ENCODE measurements at regions not wholly inside any gene's neighbourhood (a gene's known extent, or its start where the extent isn't known, plus 50 kb on each side); places are given as distances from the start of the nearest gene placed in this dataset.
"Not testable (repeated sequence)": the region's sequence is repeated elsewhere in the genome, so short reads cannot be mapped to it uniquely, and the experiment has no call there.

- Histone ChIP-seq H3K9me3 (ENCODE audit: control insufficient read depth, low read length) (no peaks in the 10 kb centered on the region), H3K27me3 (replicated peaks; ENCODE audit: control insufficient read depth, insufficient read depth, low read length, poor library complexity, severe bottlenecking) (peaks cover 3% of the 10 kb centered on the region), H3K4me3 (ENCODE audit: insufficient read depth, low read depth, low read length, poor library complexity, severe bottlenecking) (no peak overlapping the region), H3K27ac (ENCODE audit: insufficient read depth, low read length, poor library complexity, severe bottlenecking) (no peak overlapping the region), H3K4me1 (ENCODE audit: control insufficient read depth, insufficient read depth, low read length, poor library complexity, severe bottlenecking) (no peaks in the 10 kb centered on the region), H3K36me3 (ENCODE audit: control insufficient read depth, insufficient read depth, low read length) (no peaks in the 10 kb centered on the region)
- no peak for DNase-seq
Measured at GRCh38 chr5:62192958-62193357, 113.0 kb upstream of the KIF2A start.

DNA sequence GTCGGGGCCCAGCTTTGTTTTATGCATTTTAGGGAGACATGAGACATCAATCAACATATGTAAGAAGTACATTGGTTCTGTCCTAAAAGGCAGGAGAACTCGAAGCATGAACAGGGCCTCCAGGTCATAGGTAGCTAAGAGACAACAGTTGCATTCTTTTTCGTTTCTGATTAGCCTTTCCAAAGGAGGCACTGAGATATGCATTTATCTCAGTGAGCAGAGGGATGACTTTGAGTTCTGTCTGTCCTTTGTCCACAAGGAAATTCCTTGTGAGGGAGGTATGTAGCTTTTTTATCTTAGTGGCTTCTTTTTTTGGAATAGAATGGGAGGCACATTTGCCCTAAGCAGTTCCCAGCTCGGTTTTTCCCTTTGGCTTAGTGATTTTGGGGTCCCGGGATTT is 109.5 kb upstream of the KIF2A start:
- not testable (repeated sequence) for H3K27ac ChIP-seq (ENCODE audit: insufficient read depth, low read length, poor library complexity, severe bottlenecking); H3K9me3 ChIP-seq (ENCODE audit: control insufficient read depth, low read length); H3K4me1 ChIP-seq (ENCODE audit: control insufficient read depth, insufficient read depth, low read length, poor library complexity, severe bottlenecking); H3K36me3 ChIP-seq (ENCODE audit: control insufficient read depth, insufficient read depth, low read length); DNase-seq; H3K4me3 ChIP-seq (ENCODE audit: insufficient read depth, low read depth, low read length, poor library complexity, severe bottlenecking); H3K27me3 ChIP-seq (replicated peaks; ENCODE audit: control insufficient read depth, insufficient read depth, low read length, poor library complexity, severe bottlenecking)

GRCh38 chr5:62197697-62198096 is 108.3 kb upstream of the KIF2A start:
- Histone ChIP-seq H3K27ac (ENCODE audit: insufficient read depth, low read length, poor library complexity, severe bottlenecking) (no peak overlapping the region), H3K4me1 (ENCODE audit: control insufficient read depth, insufficient read depth, low read length, poor library complexity, severe bottlenecking) (no peaks in the 10 kb centered on the region), H3K4me3 (ENCODE audit: insufficient read depth, low read depth, low read length, poor library complexity, severe bottlenecking) (no peak overlapping the region), H3K27me3 (replicated peaks; ENCODE audit: control insufficient read depth, insufficient read depth, low read length, poor library complexity, severe bottlenecking) (peaks cover 4% of the 10 kb centered on the region), H3K36me3 (ENCODE audit: control insufficient read depth, insufficient read depth, low read length) (no peaks in the 10 kb centered on the region), H3K9me3 (ENCODE audit: control insufficient read depth, low read length) (no peaks in the 10 kb centered on the region)
- DNase-seq, result no peak

GRCh38 chr5:62198421-62198820 is 107.6 kb upstream of the KIF2A start:
- H3K36me3 ChIP-seq (ENCODE audit: control insufficient read depth, insufficient read depth, low read length), result no peaks in the 10 kb centered on the region
- H3K4me3 ChIP-seq (ENCODE audit: insufficient read depth, low read depth, low read length, poor library complexity, severe bottlenecking), result no peak overlapping the region
- H3K27ac ChIP-seq (ENCODE audit: insufficient read depth, low read length, poor library complexity, severe bottlenecking), result no peak overlapping the region
- no peaks in the 10 kb centered on the region for H3K9me3 ChIP-seq (ENCODE audit: control insufficient read depth, low read length)
- no peaks in the 10 kb centered on the region for H3K4me1 ChIP-seq (ENCODE audit: control insufficient read depth, insufficient read depth, low read length, poor library complexity, severe bottlenecking)
- DNase-seq, result no peak
- peaks cover 4% of the 10 kb centered on the region for H3K27me3 ChIP-seq (replicated peaks; ENCODE audit: control insufficient read depth, insufficient read depth, low read length, poor library complexity, severe bottlenecking)

DNA sequence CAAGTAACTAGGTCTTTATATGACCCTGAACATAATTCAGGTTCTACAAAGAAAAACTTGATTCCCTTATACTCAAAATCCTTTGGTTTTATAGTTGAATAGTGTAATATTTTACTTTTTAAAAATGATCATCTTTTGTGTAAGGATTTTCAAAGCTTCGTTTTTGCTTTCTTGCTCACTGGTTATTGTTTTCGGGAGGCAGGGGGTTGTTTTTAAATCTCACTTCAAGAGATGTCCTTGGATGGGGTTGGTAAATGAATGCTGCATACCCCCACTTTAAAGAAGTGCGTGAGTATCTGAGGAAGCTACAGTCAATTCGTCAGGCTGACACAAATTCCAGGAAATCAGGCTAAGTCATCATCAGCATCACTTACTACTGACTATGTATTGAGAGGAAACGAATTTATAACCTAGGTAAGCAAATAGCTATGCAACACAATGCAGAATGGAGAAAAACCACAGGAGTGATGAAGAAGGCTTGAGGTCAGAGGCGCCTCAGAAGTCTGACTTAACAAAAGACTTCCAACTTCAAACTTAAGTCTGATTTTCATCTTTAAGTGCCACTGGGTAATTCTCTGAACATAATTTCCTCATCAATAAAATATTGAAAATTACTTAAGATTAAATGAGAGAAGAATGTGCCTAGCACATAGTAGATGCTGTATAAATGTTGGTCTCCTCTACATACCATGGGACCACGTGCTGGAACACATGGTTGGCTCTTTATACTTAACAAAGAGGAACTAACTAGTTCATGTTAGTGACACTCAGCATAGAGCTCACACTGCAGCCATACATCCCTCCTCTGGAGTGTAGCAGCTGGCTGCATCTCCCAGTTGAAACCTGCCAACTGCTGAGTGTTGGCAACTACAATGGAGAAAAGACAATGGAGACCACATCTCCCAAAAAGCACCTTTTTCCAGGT is 106.0 kb upstream of the KIF2A start:
- H3K27ac ChIP-seq (ENCODE audit: insufficient read depth, low read length, poor library complexity, severe bottlenecking), result no peak overlapping the region
- no peak overlapping the region for H3K4me3 ChIP-seq (ENCODE audit: insufficient read depth, low read depth, low read length, poor library complexity, severe bottlenecking)
- no peaks in the 10 kb centered on the region for H3K36me3 ChIP-seq (ENCODE audit: control insufficient read depth, insufficient read depth, low read length)
- no peak for DNase-seq
- H3K4me1 ChIP-seq (ENCODE audit: control insufficient read depth, insufficient read depth, low read length, poor library complexity, severe bottlenecking), result no peaks in the 10 kb centered on the region
- H3K27me3 ChIP-seq (replicated peaks; ENCODE audit: control insufficient read depth, insufficient read depth, low read length, poor library complexity, severe bottlenecking), result peaks cover 4% of the 10 kb centered on the region
- H3K9me3 ChIP-seq (ENCODE audit: control insufficient read depth, low read length), result no peaks in the 10 kb centered on the region

- Histone ChIP-seq H3K36me3 (ENCODE audit: control insufficient read depth, insufficient read depth, low read length) (no peaks in the 10 kb centered on the region), H3K9me3 (ENCODE audit: control insufficient read depth, low read length) (no peaks in the 10 kb centered on the region), H3K27ac (ENCODE audit: insufficient read depth, low read length, poor library complexity, severe bottlenecking) (no peak overlapping the region), H3K4me3 (ENCODE audit: insufficient read depth, low read depth, low read length, poor library complexity, severe bottlenecking) (no peak overlapping the region), H3K4me1 (ENCODE audit: control insufficient read depth, insufficient read depth, low read length, poor library complexity, severe bottlenecking) (no peaks in the 10 kb centered on the region), H3K27me3 (replicated peaks; ENCODE audit: control insufficient read depth, insufficient read depth, low read length, poor library complexity, severe bottlenecking) (peaks cover 3% of the 10 kb centered on the region)
- DNase-seq, result no peak
Measured at GRCh38 chr5:62206150-62206829, 99.7 kb upstream of the KIF2A start.

DNA sequence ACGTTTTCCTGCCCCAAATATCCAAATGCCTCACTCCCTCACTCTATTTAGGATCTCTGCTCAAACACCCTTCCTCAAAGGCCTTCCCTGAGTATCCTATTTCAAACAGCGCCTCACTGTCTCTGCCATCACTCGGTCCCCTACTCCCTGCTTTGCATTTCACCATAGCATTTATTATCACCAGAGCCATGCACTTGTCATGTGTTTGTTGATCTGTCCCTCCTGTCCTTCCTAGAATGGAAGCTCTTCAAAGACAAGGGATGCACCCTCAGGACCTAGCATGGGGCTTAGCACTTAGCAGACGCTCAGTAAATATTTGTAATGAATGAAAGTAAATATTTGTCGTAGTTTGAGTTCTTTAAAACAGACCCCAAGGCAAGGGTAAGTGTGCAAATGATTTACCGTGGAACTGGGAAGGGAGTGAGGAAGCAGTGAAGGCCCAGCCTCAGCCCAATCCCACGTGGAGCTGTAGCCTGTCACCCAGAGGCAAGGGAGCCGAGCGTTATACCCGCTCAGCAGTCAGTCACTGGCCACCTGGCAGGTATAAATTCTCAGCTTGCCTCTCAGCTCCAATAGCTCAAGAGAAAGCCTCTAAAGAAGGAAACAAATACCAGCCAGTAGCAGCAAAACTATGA is 97.7 kb upstream of the KIF2A start:
- no peaks in the 10 kb centered on the region for H3K36me3 ChIP-seq (ENCODE audit: control insufficient read depth, insufficient read depth, low read length)
- peaks cover 3% of the 10 kb centered on the region for H3K27me3 ChIP-seq (replicated peaks; ENCODE audit: control insufficient read depth, insufficient read depth, low read length, poor library complexity, severe bottlenecking)
- no peak overlapping the region for H3K4me3 ChIP-seq (ENCODE audit: insufficient read depth, low read depth, low read length, poor library complexity, severe bottlenecking)
- no peak overlapping the region for H3K27ac ChIP-seq (ENCODE audit: insufficient read depth, low read length, poor library complexity, severe bottlenecking)
- DNase-seq, result no peak
- no peaks in the 10 kb centered on the region for H3K9me3 ChIP-seq (ENCODE audit: control insufficient read depth, low read length)
- no peaks in the 10 kb centered on the region for H3K4me1 ChIP-seq (ENCODE audit: control insufficient read depth, insufficient read depth, low read length, poor library complexity, severe bottlenecking)

DNA sequence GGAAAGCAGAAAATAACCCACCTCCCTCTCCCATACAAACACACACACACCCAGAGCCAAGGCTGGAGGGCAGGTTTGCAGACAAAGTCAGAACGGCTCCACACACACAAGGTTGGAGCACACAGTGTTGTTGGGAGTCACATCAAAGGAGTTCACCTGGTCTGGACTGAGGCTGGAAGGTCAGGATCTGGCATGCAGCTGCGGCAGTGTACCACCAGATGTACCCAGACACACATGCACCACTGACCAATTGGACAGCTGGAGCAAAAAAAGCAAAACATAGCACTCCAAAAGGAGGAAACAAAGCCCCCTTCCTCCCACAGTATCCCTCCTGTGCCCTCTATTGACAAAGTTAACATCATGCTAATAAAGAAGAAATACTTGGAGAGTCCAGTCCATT is 94.6 kb upstream of the KIF2A start:
- Histone ChIP-seq H3K36me3 (ENCODE audit: control insufficient read depth, insufficient read depth, low read length) (no peaks in the 10 kb centered on the region), H3K9me3 (ENCODE audit: control insufficient read depth, low read length) (no peaks in the 10 kb centered on the region), H3K27me3 (replicated peaks; ENCODE audit: control insufficient read depth, insufficient read depth, low read length, poor library complexity, severe bottlenecking) (no peaks in the 10 kb centered on the region), H3K4me1 (ENCODE audit: control insufficient read depth, insufficient read depth, low read length, poor library complexity, severe bottlenecking) (no peaks in the 10 kb centered on the region), H3K4me3 (ENCODE audit: insufficient read depth, low read depth, low read length, poor library complexity, severe bottlenecking) (no peak overlapping the region), H3K27ac (ENCODE audit: insufficient read depth, low read length, poor library complexity, severe bottlenecking) (no peak overlapping the region)
- DNase-seq, result no peak

- Histone ChIP-seq H3K36me3 (ENCODE audit: control insufficient read depth, insufficient read depth, low read length) (no peaks in the 10 kb centered on the region), H3K9me3 (ENCODE audit: control insufficient read depth, low read length) (no peaks in the 10 kb centered on the region), H3K4me3 (ENCODE audit: insufficient read depth, low read depth, low read length, poor library complexity, severe bottlenecking) (no peak overlapping the region), H3K4me1 (ENCODE audit: control insufficient read depth, insufficient read depth, low read length, poor library complexity, severe bottlenecking) (no peaks in the 10 kb centered on the region), H3K27me3 (replicated peaks; ENCODE audit: control insufficient read depth, insufficient read depth, low read length, poor library complexity, severe bottlenecking) (no peaks in the 10 kb centered on the region), H3K27ac (ENCODE audit: insufficient read depth, low read length, poor library complexity, severe bottlenecking) (no peak overlapping the region)
- no peak for DNase-seq
Measured at GRCh38 chr5:62212648-62213047, 93.4 kb upstream of the KIF2A start.

DNA sequence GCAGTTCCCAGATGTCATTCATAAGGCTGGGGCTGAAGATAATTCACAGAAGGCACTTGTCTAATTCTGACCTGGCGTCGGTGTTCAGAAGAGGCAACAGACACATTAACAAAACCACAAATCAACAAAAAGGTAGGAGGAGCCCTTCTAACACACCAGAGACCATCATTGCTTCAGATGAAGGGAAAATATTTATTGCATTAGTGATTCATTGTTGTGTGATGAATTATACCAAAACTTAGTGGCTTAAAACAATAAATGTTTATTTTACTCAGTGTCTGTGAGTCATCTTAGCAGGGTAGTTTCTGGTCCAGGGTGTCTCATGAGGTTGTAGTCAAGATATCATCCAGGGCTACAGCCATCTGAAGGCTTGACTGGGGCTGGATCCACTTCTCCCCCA is 91.3 kb upstream of the KIF2A start:
- no peak for DNase-seq
- no peaks in the 10 kb centered on the region for H3K9me3 ChIP-seq (ENCODE audit: control insufficient read depth, low read length)
- no peaks in the 10 kb centered on the region for H3K27me3 ChIP-seq (replicated peaks; ENCODE audit: control insufficient read depth, insufficient read depth, low read length, poor library complexity, severe bottlenecking)
- H3K36me3 ChIP-seq (ENCODE audit: control insufficient read depth, insufficient read depth, low read length), result no peaks in the 10 kb centered on the region
- no peaks in the 10 kb centered on the region for H3K4me1 ChIP-seq (ENCODE audit: control insufficient read depth, insufficient read depth, low read length, poor library complexity, severe bottlenecking)
- no peak overlapping the region for H3K4me3 ChIP-seq (ENCODE audit: insufficient read depth, low read depth, low read length, poor library complexity, severe bottlenecking)
- no peak overlapping the region for H3K27ac ChIP-seq (ENCODE audit: insufficient read depth, low read length, poor library complexity, severe bottlenecking)

All from effector memory CD4-positive, alpha-beta T cell (primary cell).